HCT116 (cell line): ENCODE measurements at regions not wholly inside any gene's neighbourhood (a gene's known extent, or its start where the extent isn't known, plus 50 kb on each side); places are given as distances from the start of the nearest gene placed in this dataset.

Experiments used
- ATF3 ChIP-seq: IDR thresholded peaks from 2 replicates; pipeline ENCODE4 v1.6.1; 2012
- POLR2A ChIP-seq: IDR thresholded peaks from 2 replicates; pipeline ENCODE4 v1.7.0; 2011; ENCODE audit warnings: borderline replicate concordance; ENCODE audit not compliant: insufficient read depth, insufficient read length; ENCODE audit errors: extremely low read depth

DNA sequence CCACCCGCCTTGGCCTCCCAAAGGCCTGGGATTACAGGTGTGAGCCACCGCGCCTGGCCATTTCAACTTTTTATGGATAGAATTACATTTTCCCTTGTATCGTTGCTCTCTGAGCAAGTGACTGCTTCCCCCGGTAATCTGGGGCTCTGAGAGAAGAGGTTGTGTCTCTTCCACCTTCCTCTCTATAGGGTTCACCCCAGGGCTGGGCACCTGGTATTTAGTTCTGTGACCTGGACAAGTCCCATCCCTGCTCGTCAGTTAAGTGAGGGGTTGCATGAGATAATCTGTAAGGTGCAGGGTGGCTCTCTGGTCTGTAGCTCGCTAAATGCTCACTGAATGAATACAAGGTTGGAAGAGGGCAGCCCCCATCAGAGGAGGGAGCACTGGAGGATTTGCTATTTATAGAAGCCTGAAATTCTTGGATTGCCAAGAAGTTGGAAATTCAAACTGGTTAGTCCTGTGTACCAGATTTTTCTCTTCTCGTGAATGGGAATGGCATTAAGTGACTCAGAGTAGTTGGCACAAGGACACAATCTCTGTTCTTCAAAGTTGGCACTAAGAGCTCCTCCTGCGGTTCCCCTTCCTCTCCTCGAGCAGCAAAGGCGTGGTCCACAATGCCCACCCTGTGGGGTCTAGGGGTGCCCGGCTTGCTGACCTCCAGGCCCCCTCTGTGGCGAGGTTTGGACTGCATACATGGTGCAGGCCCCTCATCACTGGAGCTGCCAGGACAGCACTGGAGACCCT, 68.1 kb upstream of the DLG1 start:
- TF ChIP-seq ATF3 (no peak), POLR2A (no peak)
